Transverse colon (tissue), 4 donors: ENCODE measurements at regions not wholly inside any gene's neighbourhood (a gene's known extent, or its start where the extent isn't known, plus 50 kb on each side); places are given as distances from the start of the nearest gene placed in this dataset.

Experiments
- DNase-seq: peaks from one replicate; pipeline ENCODE4 v3.0.0-alpha.2; 2019
- H3K27ac ChIP-seq, 4 donors: fragments of 200-600 bp; sonication (generic); 2 replicates each; pipeline ENCODE4 v1.5.1; 2016 to 2018; ENCODE audit warnings: inconsistent platforms in 4 of 4
- H3K27me3 ChIP-seq: fragments of 200-600 bp; sonication (generic); 2 replicates; pipeline ENCODE4 v1.5.1; 2017; ENCODE audit warnings: inconsistent platforms
- H3K36me3 ChIP-seq, 4 donors: fragments of 200-600 bp; sonication (generic); 2 replicates each; pipeline ENCODE4 v1.5.1; 2017 to 2019; ENCODE audit warnings: inconsistent platforms in 4 of 4
- H3K4me1 ChIP-seq, 4 donors: fragments of 200-600 bp; sonication (generic); 2 replicates each; pipeline ENCODE4 v1.5.1; 2017 to 2020; ENCODE audit warnings: inconsistent platforms in 4 of 4
- H3K4me3 ChIP-seq, 4 donors: fragments of 200-600 bp; sonication (generic); 1 replicate in 1 of 4; 2 replicates in 3 of 4; pipeline versions ENCODE4 v1.5.1 to v1.6.1; 2017 to 2019; ENCODE audit warnings: inconsistent platforms in 4 of 4
- H3K9me3 ChIP-seq, 2 donors: fragments of 200-600 bp; sonication (generic); 2 replicates each; pipeline ENCODE4 v1.5.1; 2017 to 2019; ENCODE audit warnings: inconsistent platforms in 2 of 2
- EP300 ChIP-seq: sonication (generic); formaldehyde crosslinking; IDR thresholded peaks from one replicate; pipeline ENCODE4 v1.6.1; 2017; ENCODE audit warnings: antibody characterized with exemption, low read depth
- POLR2A ChIP-seq: fragments of 450-650 bp; IDR thresholded peaks from one replicate; pipeline ENCODE4 v1.6.1; 2016; ENCODE audit warnings: antibody characterized with exemption, mild to moderate bottlenecking, moderate library complexity
- POLR2AphosphoS5 ChIP-seq, 3 donors: sonication (generic); formaldehyde crosslinking; IDR thresholded peaks; one replicate each; pipeline ENCODE4 v1.6.1; 2016; ENCODE audit warnings: antibody characterized with exemption in 3 of 3
- WGBS, 2 donors: methylation state at CpG; one replicate each; pipeline ENCODE4 v1.1.5; 2018; ENCODE audit warnings: low coverage in 1 of 2; 5-methylcytosine and 5-hydroxymethylcytosine counted together
- in situ Hi-C, 4 donors: fragments of 200-750 bp; cut with MboI; loops; one replicate each; pipeline versions ENCODE4 v1.15.0 to v1.15.1; 2017; ENCODE audit warnings: low sequenced_read_pairs in 3 of 4, low pct_ligation_motif_present in 1 of 4, low pct_unique_long_range_greater_than_20kb in 1 of 4
- intact Hi-C: fragments of 100-400 bp; cut with DNase I; formaldehyde crosslinking; loops from one replicate; pipeline ENCODE4 v1.15.1; 2023; ENCODE audit warnings: low total_unique reads
- TF ChIP-seq, protein P1 (sequence below), 5 experiments: fragments of 200-600 bp in 3 of 5; fragments of 450-650 bp in 2 of 5; sonication (generic) in 3 of 5; IDR thresholded peaks; 1 replicate in 2 of 5; 2 replicates in 3 of 5; pipeline ENCODE4 v1.5.1; 2016 to 2017; ENCODE audit warnings: antibody characterized with exemption in 5 of 5, inconsistent platforms in 3 of 5, mild to moderate bottlenecking in 2 of 5, moderate library complexity in 1 of 5

DNA sequence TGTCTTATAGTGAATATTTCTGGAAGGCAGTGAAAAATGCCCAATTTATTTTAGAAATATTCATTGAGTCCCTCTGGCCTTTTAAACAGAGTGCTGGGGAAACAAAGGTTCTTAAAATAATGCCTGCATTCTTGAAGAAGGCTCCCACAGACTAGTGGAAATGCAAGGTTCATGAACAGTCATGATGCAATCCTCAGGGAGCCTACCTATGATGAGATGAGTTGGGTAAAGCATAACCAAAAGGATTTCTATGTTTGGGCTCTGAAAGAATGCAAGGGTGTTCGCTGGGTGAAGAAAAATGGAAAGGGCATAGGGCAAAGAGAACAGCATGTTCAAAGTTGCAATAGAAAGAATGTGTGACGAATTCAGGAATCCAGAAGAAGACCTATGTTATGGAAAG lies 214.5 kb upstream of the MAF start:
- Histone ChIP-seq H3K36me3 (no peaks in the 10 kb centered on the region), H3K27ac (no peak overlapping the region), H3K4me1 (no peaks in the 10 kb centered on the region), H3K4me3 (no peak overlapping the region), H3K27me3 (no peaks in the 10 kb centered on the region), H3K9me3 (no peaks in the 10 kb centered on the region)
- in situ Hi-C loops (no loop called here), intact Hi-C loops (no loop called here)
- 61 to 91% methylated on average over 2 of the region's 2 CpGs for WGBS, 2 donors
- DNase-seq, result no peak
- no peak for TF ChIP-seq EP300
- no peak for TF ChIP-seq POLR2AphosphoS5 (IDR thresholded peaks at IDR 0.05)
- TF ChIP-seq, protein P1, sequence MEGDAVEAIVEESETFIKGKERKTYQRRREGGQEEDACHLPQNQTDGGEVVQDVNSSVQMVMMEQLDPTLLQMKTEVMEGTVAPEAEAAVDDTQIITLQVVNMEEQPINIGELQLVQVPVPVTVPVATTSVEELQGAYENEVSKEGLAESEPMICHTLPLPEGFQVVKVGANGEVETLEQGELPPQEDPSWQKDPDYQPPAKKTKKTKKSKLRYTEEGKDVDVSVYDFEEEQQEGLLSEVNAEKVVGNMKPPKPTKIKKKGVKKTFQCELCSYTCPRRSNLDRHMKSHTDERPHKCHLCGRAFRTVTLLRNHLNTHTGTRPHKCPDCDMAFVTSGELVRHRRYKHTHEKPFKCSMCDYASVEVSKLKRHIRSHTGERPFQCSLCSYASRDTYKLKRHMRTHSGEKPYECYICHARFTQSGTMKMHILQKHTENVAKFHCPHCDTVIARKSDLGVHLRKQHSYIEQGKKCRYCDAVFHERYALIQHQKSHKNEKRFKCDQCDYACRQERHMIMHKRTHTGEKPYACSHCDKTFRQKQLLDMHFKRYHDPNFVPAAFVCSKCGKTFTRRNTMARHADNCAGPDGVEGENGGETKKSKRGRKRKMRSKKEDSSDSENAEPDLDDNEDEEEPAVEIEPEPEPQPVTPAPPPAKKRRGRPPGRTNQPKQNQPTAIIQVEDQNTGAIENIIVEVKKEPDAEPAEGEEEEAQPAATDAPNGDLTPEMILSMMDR (IDR thresholded peaks at IDR 0.05), result no peak
- no peak for TF ChIP-seq POLR2A

DNA sequence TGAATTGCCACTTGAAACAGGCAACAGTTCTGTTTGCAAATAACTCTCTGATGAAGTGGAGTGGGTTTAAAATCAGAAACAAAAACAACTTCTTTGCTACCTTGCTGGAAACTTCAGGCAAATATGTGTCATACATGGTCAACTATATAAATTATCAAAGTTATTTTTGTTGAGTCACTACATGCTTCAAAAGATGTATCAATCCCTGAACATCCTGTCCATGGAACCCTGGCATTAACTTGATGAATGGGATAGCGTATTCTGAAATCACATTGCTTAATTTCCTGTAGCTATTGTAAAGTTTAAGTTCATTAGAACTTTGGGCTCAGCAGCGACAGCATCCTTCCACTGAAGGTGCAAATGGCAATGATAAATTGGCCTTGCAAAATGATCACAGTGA lies 213.6 kb upstream of the MAF start:
- intact Hi-C loops, result no loop called here
- H3K27me3 ChIP-seq, result no peaks in the 10 kb centered on the region
- no peaks in the 10 kb centered on the region for H3K36me3 ChIP-seq
- H3K4me1 ChIP-seq, result no peaks in the 10 kb centered on the region
- TF ChIP-seq EP300, result no peak
- no peak for TF ChIP-seq POLR2AphosphoS5 (IDR thresholded peaks at IDR 0.05)
- no peak for TF ChIP-seq POLR2A
- TF ChIP-seq, protein P1 (IDR thresholded peaks at IDR 0.05), result no peak
- no peaks in the 10 kb centered on the region for H3K9me3 ChIP-seq
- DNase-seq, result no peak
- H3K27ac ChIP-seq, result no peak overlapping the region
- in situ Hi-C loops, result no loop called here
- WGBS, 2 donors, result 82% methylated on average over 2 of the region's 2 CpGs; no CpG with 5 or more reads in 1 of the 2 donors
- no peak overlapping the region for H3K4me3 ChIP-seq

DNA sequence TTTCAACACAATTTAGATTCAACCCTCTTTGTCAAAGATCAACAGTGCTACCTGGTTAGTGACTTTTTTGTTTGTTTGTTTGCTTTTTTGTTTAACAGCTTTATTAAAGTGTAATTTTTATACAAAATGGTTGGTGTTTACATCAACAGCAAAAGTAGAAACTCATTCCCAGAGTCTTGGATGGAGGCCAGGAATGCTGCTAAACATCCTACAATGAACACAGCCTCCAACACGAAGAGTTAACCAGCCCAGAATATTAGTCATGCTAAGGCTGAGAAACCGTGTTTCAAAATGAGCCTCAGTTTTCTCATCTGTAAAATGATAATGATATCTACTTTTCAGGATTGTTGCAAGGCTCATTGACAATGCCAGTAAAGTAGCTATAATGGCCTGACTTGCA lies 211.0 kb upstream of the MAF start:
- Histone ChIP-seq H3K36me3 (no peaks in the 10 kb centered on the region), H3K27me3 (no peaks in the 10 kb centered on the region), H3K4me1 (no peaks in the 10 kb centered on the region), H3K27ac (no peak overlapping the region), H3K4me3 (no peak overlapping the region), H3K9me3 (no peaks in the 10 kb centered on the region)
- in situ Hi-C loops, result no loop called here
- DNase-seq, result no peak
- WGBS, 2 donors, result 36% methylated on average over 2 of the region's 2 CpGs; no CpG with 5 or more reads in 1 of the 2 donors
- TF ChIP-seq, protein P1 (IDR thresholded peaks at IDR 0.05), result no peak
- TF ChIP-seq POLR2A (no peak), POLR2AphosphoS5 (IDR thresholded peaks at IDR 0.05) (no peak), EP300 (no peak)
- intact Hi-C loops, result no loop called here

DNA sequence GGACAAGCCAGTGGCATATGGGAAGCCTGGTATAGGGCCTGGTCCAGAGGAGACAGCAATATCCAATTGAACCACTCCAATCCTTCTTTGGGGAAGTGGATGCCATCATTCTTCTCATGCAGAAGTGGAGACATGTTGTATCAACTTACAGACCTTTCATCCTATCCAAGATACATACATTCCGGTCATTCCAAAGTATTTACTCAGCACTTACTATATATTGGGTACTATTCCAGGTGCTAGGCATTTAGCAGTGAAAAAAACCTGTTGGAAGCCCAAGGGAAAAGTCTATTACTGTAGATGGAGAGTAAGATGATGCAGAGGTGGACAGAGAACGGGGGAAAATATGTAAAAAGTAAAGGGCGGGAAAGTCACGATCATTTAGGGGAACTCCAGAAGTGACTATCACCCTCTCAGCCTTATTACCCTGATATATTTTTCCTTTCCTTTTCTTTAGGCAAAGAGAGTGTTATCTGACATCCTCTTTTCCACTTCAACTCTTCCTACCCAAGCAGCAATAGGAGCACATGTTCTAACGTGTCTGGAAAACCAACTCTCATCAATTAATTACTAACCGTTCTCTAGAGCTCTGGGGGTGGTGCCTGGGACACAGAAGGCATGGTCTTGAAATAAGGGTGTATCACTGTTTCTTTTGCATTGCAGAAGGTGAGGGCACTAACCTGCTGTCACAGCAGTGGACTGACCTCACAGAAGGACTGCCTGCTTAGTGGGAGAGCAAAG lies 210.1 kb upstream of the MAF start:
- no peak for DNase-seq
- Histone ChIP-seq H3K27ac (no peak overlapping the region), H3K4me1 (no peaks in the 10 kb centered on the region), H3K4me3 (no peak overlapping the region), H3K36me3 (no peaks in the 10 kb centered on the region), H3K27me3 (no peaks in the 10 kb centered on the region), H3K9me3 (no peaks in the 10 kb centered on the region)
- WGBS, 2 donors, result 78 to 93% methylated on average over 5 to 6 of the region's 6 CpGs
- intact Hi-C loops, result no loop called here
- in situ Hi-C loops, result no loop called here
- TF ChIP-seq, protein P1 (IDR thresholded peaks at IDR 0.05), result no peak
- TF ChIP-seq POLR2A, result no peak
- no peak for TF ChIP-seq EP300
- TF ChIP-seq POLR2AphosphoS5 (IDR thresholded peaks at IDR 0.05), result no peak
